C4-2B (cell line): ENCODE measurements at regions not wholly inside any gene's neighbourhood (a gene's known extent, or its start where the extent isn't known, plus 50 kb on each side); places are given as distances from the start of the nearest gene placed in this dataset.

Experiments used
- CTCF ChIP-seq: fragments of 450-650 bp; conservative IDR thresholded peaks from 2 replicates; pipeline ENCODE4 v1.5.1; 2017; ENCODE audit warnings: mild to moderate bottlenecking
- ZFX ChIP-seq: fragments of 450-650 bp; IDR thresholded peaks from 2 replicates; pipeline ENCODE4 v1.6.1; 2017

- TF ChIP-seq CTCF (no peak), ZFX (no peak)
These were observed 487.6 kb downstream of the TMEM182 start for GRCh38 chr2:103249462-103249861.
